K562 (cell line): ENCODE measurements at regions not wholly inside any gene's neighbourhood (a gene's known extent, or its start where the extent isn't known, plus 50 kb on each side); places are given as distances from the start of the nearest gene placed in this dataset.

Experiments
- ATAC-seq: fragments of 200-7000 bp; cut with Tn5 transposase; 3 replicates; pipeline ENCODE4 v1.9.1; 2020; ENCODE audit warnings: moderate library complexity
- BruUV-seq: library from RNA; stranded (reverse); fragments of 400-500 nt; replicated peaks from 2 replicates; lab custom pipeline; 2021; lab: Mats Ljungman, UMichigan
- CTCF ChIA-PET: fragments of 300-600 bp; formaldehyde crosslinking; extraction: SDS; loops from one replicate; lab custom pipeline; 2021; ENCODE audit warnings: low intra/inter-chr PET ratio; lab: Yijun Ruan, JAX
- POLR2A ChIA-PET: fragments of 300-600, 350-650 bp; sonication (Branson Sonifier 250); formaldehyde crosslinking; extraction: SDS; loops from one replicate; lab custom pipeline; 2021; ENCODE audit warnings: antibody characterized with exemption, inconsistent platforms; lab: Yijun Ruan, JAX
- DNase-seq, 4 experiments: peaks; one replicate each; pipeline versions ENCODE4 v3.0.0 to v3.0.0-alpha.2; 2011 to 2018; ENCODE audit warnings: low spot score in 3 of 4, mixed read lengths in 3 of 4; ENCODE audit errors: extremely low read depth in 1 of 4
- FAIRE-seq: peaks from 2 replicates; lab custom pipeline; 2011; peaks lifted over from hg19 to GRCh38; lab: Jason Lieb, UNC
- H2AFZ ChIP-seq: 2 replicates; pipeline ENCODE4 v1.6.0; 2011; ENCODE audit warnings: low read depth, low read length, control low read depth, inconsistent platforms
- H3K27ac ChIP-seq: fragments of 200-600 bp; 3 replicates; pipeline ENCODE4 v1.8.0; 2011; ENCODE audit warnings: low read depth, mild to moderate bottlenecking, control low read depth, inconsistent platforms, low read length, moderate library complexity, mixed read lengths; ENCODE audit errors: extremely low read depth
- H3K27me3 ChIP-seq, 2 experiments: fragments of 300-600 bp in 1 of 2; 2 replicates in 1 of 2; 3 replicates in 1 of 2; pipeline versions ENCODE4 v1.6.0 to v1.8.0; 2011; ENCODE audit warnings: inconsistent platforms in 2 of 2, low read length in 2 of 2, mild to moderate bottlenecking in 1 of 2, mixed read lengths in 1 of 2, moderate library complexity in 1 of 2; ENCODE audit not compliant: control insufficient read depth in 2 of 2, insufficient read depth in 2 of 2
- H3K36me3 ChIP-seq: fragments of 300-600 bp; 3 replicates; pipeline ENCODE4 v1.8.0; 2011; ENCODE audit warnings: mild to moderate bottlenecking, low read length, inconsistent platforms; ENCODE audit not compliant: control insufficient read depth, insufficient read depth
- H3K4me1 ChIP-seq, 2 experiments: fragments of 200-600 bp in 1 of 2; replicated peaks in 1 of 2; 2 replicates in 1 of 2; 3 replicates in 1 of 2; pipeline versions ENCODE4 v1.5.1 to v1.8.0; 2011; ENCODE audit warnings: inconsistent platforms in 2 of 2, low read length in 2 of 2, mild to moderate bottlenecking in 1 of 2, mixed read lengths in 1 of 2, moderate library complexity in 1 of 2; ENCODE audit not compliant: control insufficient read depth in 2 of 2, insufficient read depth in 2 of 2
- H3K4me2 ChIP-seq: 2 replicates; pipeline ENCODE4 v1.6.1; 2011; ENCODE audit warnings: low read length, control low read depth, inconsistent platforms, mixed read lengths; ENCODE audit not compliant: insufficient read depth
- H3K4me3 ChIP-seq: fragments of 200-600 bp; sonication (generic), shearing (Covaris generic); 2 replicates; pipeline ENCODE4 v1.5.1; 2016; ENCODE audit warnings: control low read depth, inconsistent platforms
- H3K79me2 ChIP-seq: fragments of 200-600 bp; 3 replicates; pipeline ENCODE4 v1.8.0; 2011; ENCODE audit warnings: low read length, inconsistent platforms; ENCODE audit not compliant: control insufficient read depth, insufficient read depth
- H3K9ac ChIP-seq, 2 experiments: 2 replicates each; pipeline versions ENCODE4 v1.6.0 to v1.6.1; 2011; ENCODE audit warnings: low read depth in 2 of 2, low read length in 2 of 2, control low read depth in 1 of 2, inconsistent platforms in 1 of 2, mild to moderate bottlenecking in 1 of 2, mixed read lengths in 1 of 2; ENCODE audit not compliant: insufficient read depth in 1 of 2
- H3K9me1 ChIP-seq: one replicate; pipeline ENCODE4 v1.6.0; 2011; ENCODE audit warnings: inconsistent platforms, mild to moderate bottlenecking, low read length, moderate library complexity; ENCODE audit not compliant: control insufficient read depth, insufficient read depth
- H3K9me3 ChIP-seq: replicated peaks from 2 replicates; pipeline ENCODE4 v1.5.1; 2011; ENCODE audit warnings: low read depth, low read length, inconsistent platforms; ENCODE audit not compliant: control insufficient read depth, insufficient read depth
- H4K20me1 ChIP-seq: replicated peaks from 2 replicates; pipeline ENCODE4 v1.6.1; 2011; ENCODE audit warnings: low read length, inconsistent platforms, mixed read lengths; ENCODE audit not compliant: control insufficient read depth, insufficient read depth
- EHMT2 ChIP-seq: fragments of 450-650 bp; IDR thresholded peaks from 2 replicates; pipeline ENCODE4 v1.6.1; 2018; ENCODE audit warnings: antibody characterized with exemption
- FOXM1 ChIP-seq, 2 experiments: fragments of 450-650 bp in 1 of 2; sonication (generic) in 1 of 2; formaldehyde crosslinking in 1 of 2; IDR thresholded peaks; 2 replicates each; pipeline versions ENCODE4 v1.6.1 to v1.9.0; 2017 to 2022; ENCODE audit warnings: low read depth in 2 of 2, mild to moderate bottlenecking in 2 of 2, missing genetic modification reagents in 1 of 2, moderate library complexity in 1 of 2
- SIX5 ChIP-seq, 2 experiments: IDR thresholded peaks; 2 replicates each; pipeline ENCODE4 v1.6.1; 2011; ENCODE audit warnings: low read length in 2 of 2, borderline replicate concordance in 1 of 2, low read depth in 1 of 2, mild to moderate bottlenecking in 1 of 2, moderate library complexity in 1 of 2; ENCODE audit not compliant: insufficient read depth in 1 of 2
- TAF7 ChIP-seq: fragments of 450-650 bp; IDR thresholded peaks from 2 replicates; pipeline ENCODE4 v1.6.1; 2016; ENCODE audit warnings: missing genetic modification characterization, missing compliant biosample characterization
- XRCC4 ChIP-seq: IDR thresholded peaks from one replicate; pipeline ENCODE4 v1.6.1; 2011; ENCODE audit not compliant: insufficient read depth, insufficient read length; ENCODE audit errors: extremely low read depth
- ZBTB17 ChIP-seq: fragments of 450-650 bp; formaldehyde crosslinking; IDR thresholded peaks from 2 replicates; pipeline ENCODE4 v1.4.0; 2020; ENCODE audit warnings: mild to moderate bottlenecking
- ZNF785 ChIP-seq: fragments of 250-450 bp; sonication (Bioruptor Pico); IDR thresholded peaks from 2 replicates; pipeline ENCODE4 v1.4.0; 2020; ENCODE audit warnings: mild to moderate bottlenecking
- in situ Hi-C: fragments of 300-500 bp; cut with MboI; formaldehyde crosslinking; loops from 4 replicates; pipeline ENCODE4 v1.15.0; 2018; ENCODE audit warnings: inconsistent platforms, mixed read lengths
- intact Hi-C: fragments of 100-400 bp; cut with micrococcal nuclease; formaldehyde crosslinking; loops from 2 replicates; pipeline ENCODE4 v1.14.2; 2022
- TF ChIP-seq, protein P1 (sequence below): IDR thresholded peaks from 2 replicates; pipeline ENCODE4 v1.6.1; 2012; ENCODE audit warnings: low read depth, low read length, improper control_type of control experiment, borderline replicate concordance
- TF ChIP-seq, protein P2 (sequence below): fragments of 250-450 bp; sonication (Bioruptor Pico); IDR thresholded peaks from 2 replicates; pipeline ENCODE4 v1.8.0; 2021; ENCODE audit warnings: mild to moderate bottlenecking, moderate library complexity

DNA sequence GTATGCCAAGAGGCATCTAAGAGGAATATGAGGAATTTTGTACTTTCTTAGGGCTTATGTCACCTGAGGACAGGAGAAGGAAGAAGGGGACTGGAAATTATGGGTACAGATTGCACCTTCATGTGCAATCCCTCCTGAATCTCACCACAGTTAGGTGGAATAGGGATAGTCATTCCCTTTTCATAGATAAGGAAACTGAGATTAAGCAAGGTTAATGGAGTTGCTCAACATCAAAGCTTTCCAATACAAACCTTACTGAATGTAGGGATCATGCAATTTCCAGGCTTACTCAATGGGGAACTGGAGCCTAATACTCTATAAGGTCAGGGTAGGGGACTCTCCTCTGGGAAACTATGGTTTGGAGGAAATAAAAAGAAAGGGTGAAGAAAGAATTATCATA is 133.0 kb downstream of the C11orf87 start:
- Histone ChIP-seq H3K27ac (no peak overlapping the region), H4K20me1 (no peaks in the 10 kb centered on the region), H3K4me3 (no peak overlapping the region), H3K27me3 (no peaks in the 10 kb centered on the region), H3K4me2 (no peak overlapping the region), H2AFZ (no peak overlapping the region), H3K9ac (no peak overlapping the region), H3K9me1 (no peaks in the 10 kb centered on the region), H3K36me3 (no peaks in the 10 kb centered on the region), H3K9me3 (no peaks in the 10 kb centered on the region)
- intact Hi-C loops (no loop called here), in situ Hi-C loops (no loop called here)
- POLR2A ChIA-PET, result no interaction called here
- CTCF ChIA-PET, result no interaction called here
- no TSS peak for BruUV-seq
- TF ChIP-seq XRCC4 (no peak), EHMT2 (no peak), SIX5 (IDR thresholded peaks at IDR 0.05; ENCODE audit: borderline replicate concordance in 1 of 2, insufficient read depth in 1 of 2, low read depth in 1 of 2, low read length in 2 of 2) (no peak), TAF7 (tag) (no peak), FOXM1 (IDR thresholded peaks at IDR 0.05; ENCODE audit: low read depth) (no peak), FOXM1 (CRISPR knock-in tag; IDR thresholded peaks at IDR 0.05; ENCODE audit: low read depth) (no peak), ZBTB17 (CRISPR knock-in tag) (no peak), ZNF785 (no peak)
- TF ChIP-seq, protein P1, sequence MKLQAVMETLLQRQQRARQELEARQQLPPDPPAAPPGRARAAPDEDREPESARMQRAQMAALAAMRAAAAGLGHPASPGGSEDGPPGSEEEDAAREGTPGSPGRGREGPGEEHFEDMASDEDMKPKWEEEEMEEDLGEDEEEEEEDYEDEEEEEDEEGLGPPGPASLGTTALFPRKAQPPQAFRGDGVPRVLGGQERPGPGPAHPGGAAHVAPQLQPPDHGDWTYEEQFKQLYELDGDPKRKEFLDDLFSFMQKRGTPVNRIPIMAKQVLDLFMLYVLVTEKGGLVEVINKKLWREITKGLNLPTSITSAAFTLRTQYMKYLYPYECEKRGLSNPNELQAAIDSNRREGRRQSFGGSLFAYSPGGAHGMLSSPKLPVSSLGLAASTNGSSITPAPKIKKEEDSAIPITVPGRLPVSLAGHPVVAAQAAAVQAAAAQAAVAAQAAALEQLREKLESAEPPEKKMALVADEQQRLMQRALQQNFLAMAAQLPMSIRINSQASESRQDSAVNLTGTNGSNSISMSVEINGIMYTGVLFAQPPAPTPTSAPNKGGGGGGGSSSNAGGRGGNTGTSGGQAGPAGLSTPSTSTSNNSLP, result no peak
- TF ChIP-seq, protein P2, sequence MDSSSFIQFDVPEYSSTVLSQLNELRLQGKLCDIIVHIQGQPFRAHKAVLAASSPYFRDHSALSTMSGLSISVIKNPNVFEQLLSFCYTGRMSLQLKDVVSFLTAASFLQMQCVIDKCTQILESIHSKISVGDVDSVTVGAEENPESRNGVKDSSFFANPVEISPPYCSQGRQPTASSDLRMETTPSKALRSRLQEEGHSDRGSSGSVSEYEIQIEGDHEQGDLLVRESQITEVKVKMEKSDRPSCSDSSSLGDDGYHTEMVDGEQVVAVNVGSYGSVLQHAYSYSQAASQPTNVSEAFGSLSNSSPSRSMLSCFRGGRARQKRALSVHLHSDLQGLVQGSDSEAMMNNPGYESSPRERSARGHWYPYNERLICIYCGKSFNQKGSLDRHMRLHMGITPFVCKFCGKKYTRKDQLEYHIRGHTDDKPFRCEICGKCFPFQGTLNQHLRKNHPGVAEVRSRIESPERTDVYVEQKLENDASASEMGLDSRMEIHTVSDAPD (CRISPR knock-in tag), result no peak
- TF ChIP-seq, all 486 proteins: peak for 0
- DNase-seq, result no peak
- ATAC-seq, result no peak
- Histone ChIP-seq H3K4me1 (no peaks in the 10 kb centered on the region), H3K79me2 (no peaks in the 10 kb centered on the region)
- no peak for FAIRE-seq
